HEK293T (cell line): ENCODE measurements at regions not wholly inside any gene's neighbourhood (a gene's known extent, or its start where the extent isn't known, plus 50 kb on each side); places are given as distances from the start of the nearest gene placed in this dataset.

ENCODE experiments used
- CTCF ChIA-PET: fragments of 350-600 bp; formaldehyde crosslinking; extraction: SDS; loops from one replicate; lab custom pipeline; 2021; ENCODE audit warnings: antibody characterized with exemption, inconsistent platforms; lab: Yijun Ruan, JAX
- POLR2A ChIA-PET: fragments of 350-600 bp; formaldehyde crosslinking; extraction: SDS; loops from one replicate; lab custom pipeline; 2020; ENCODE audit warnings: antibody characterized with exemption, inconsistent platforms; lab: Yijun Ruan, JAX
- DNase-seq: peaks from one replicate; pipeline ENCODE4 v3.0.0; 2012; ENCODE audit warnings: mixed read lengths; ENCODE audit errors: extremely low spot score
- ARNT ChIP-seq: fragments of 450-650 bp; IDR thresholded peaks from 2 replicates; pipeline ENCODE4 v1.6.1; 2017; ENCODE audit warnings: mild to moderate bottlenecking
- BHLHE40 ChIP-seq: fragments of 450-650 bp; IDR thresholded peaks from 2 replicates; pipeline ENCODE4 v1.6.1; 2016; ENCODE audit warnings: mild to moderate bottlenecking, moderate library complexity, borderline replicate concordance
- CTBP1 ChIP-seq: fragments of 450-650 bp; IDR thresholded peaks from 2 replicates; pipeline ENCODE4 v1.6.1; 2016; ENCODE audit warnings: borderline replicate concordance
- ELF4 ChIP-seq: fragments of 450-650 bp; IDR thresholded peaks from 2 replicates; pipeline ENCODE4 v1.6.1; 2017; ENCODE audit warnings: antibody characterized with exemption
- FOXA1 ChIP-seq: fragments of 450-650 bp; IDR thresholded peaks from 2 replicates; pipeline ENCODE4 v1.6.1; 2016; ENCODE audit warnings: mild to moderate bottlenecking
- FOXK2 ChIP-seq: fragments of 450-650 bp; IDR thresholded peaks from 2 replicates; pipeline ENCODE4 v1.6.1; 2016; ENCODE audit warnings: mild to moderate bottlenecking
- FOXM1 ChIP-seq: fragments of 450-650 bp; IDR thresholded peaks from 2 replicates; pipeline ENCODE4 v1.6.1; 2017; ENCODE audit warnings: mild to moderate bottlenecking, borderline replicate concordance
- HDGF ChIP-seq: fragments of 450-650 bp; IDR thresholded peaks from 2 replicates; pipeline ENCODE4 v1.6.1; 2017; ENCODE audit warnings: antibody characterized with exemption, borderline replicate concordance
- L3MBTL2 ChIP-seq: fragments of 450-650 bp; conservative IDR thresholded peaks from 2 replicates; pipeline ENCODE4 v1.6.1; 2016; ENCODE audit warnings: mild to moderate bottlenecking
- LEF1 ChIP-seq: fragments of 450-650 bp; IDR thresholded peaks from 2 replicates; pipeline ENCODE4 v1.6.1; 2017; ENCODE audit warnings: mild to moderate bottlenecking, borderline replicate concordance
- NFRKB ChIP-seq: fragments of 450-650 bp; IDR thresholded peaks from 2 replicates; pipeline ENCODE4 v1.6.1; 2016; ENCODE audit warnings: mild to moderate bottlenecking, moderate library complexity
- SP1 ChIP-seq: fragments of 450-650 bp; IDR thresholded peaks from 2 replicates; pipeline ENCODE4 v1.6.1; 2017
- SUZ12 ChIP-seq: fragments of 450-650 bp; IDR thresholded peaks from 2 replicates; pipeline ENCODE4 v1.6.1; 2016; ENCODE audit warnings: mild to moderate bottlenecking
- TARDBP ChIP-seq: fragments of 450-650 bp; IDR thresholded peaks from 2 replicates; pipeline ENCODE4 v1.6.1; 2016
- ZNF384 ChIP-seq: fragments of 450-650 bp; IDR thresholded peaks from 2 replicates; pipeline ENCODE4 v1.6.1; 2016
- TF ChIP-seq, protein P1 (sequence below): fragments of 450-650 bp; IDR thresholded peaks from 2 replicates; pipeline ENCODE4 v1.6.1; 2016

DNA sequence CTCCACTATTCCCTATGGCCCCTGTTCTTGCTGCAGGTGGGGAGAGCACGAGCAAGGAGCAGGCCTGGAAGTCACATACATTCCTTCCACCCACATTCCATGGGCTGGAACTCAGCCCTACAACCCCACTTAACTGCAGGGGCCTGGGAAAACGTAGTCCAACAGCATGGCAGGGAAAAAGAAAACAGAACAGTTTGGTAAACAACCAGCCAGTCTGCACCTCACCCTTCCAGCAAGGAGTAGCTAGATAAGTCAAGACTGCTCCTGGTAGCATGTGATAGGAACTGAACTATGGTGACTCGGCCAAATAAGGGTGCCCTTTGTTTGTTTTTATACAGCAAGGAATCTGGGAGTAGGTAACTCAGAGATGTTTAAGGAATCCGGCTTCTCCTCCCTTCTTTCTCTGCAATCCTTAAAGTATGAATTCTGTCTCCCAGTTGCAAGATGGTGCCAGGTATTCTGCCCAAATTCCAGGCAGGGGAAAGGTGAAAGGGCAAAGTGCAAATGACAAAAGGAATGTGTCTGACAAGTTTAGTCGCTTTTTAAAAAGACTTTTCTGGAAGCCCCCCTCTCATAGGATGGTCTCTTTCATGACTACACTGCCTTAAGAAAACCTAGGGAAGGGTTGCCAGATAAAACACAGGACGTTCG is 311.7 kb upstream of the NEBL start:
- no peak for TF ChIP-seq BHLHE40
- TF ChIP-seq FOXA1: no peak
- no peak for TF ChIP-seq ARNT
- no peak for TF ChIP-seq TARDBP
- no peak for TF ChIP-seq L3MBTL2
- TF ChIP-seq FOXK2: no peak
- DNase-seq: no peak

DNA sequence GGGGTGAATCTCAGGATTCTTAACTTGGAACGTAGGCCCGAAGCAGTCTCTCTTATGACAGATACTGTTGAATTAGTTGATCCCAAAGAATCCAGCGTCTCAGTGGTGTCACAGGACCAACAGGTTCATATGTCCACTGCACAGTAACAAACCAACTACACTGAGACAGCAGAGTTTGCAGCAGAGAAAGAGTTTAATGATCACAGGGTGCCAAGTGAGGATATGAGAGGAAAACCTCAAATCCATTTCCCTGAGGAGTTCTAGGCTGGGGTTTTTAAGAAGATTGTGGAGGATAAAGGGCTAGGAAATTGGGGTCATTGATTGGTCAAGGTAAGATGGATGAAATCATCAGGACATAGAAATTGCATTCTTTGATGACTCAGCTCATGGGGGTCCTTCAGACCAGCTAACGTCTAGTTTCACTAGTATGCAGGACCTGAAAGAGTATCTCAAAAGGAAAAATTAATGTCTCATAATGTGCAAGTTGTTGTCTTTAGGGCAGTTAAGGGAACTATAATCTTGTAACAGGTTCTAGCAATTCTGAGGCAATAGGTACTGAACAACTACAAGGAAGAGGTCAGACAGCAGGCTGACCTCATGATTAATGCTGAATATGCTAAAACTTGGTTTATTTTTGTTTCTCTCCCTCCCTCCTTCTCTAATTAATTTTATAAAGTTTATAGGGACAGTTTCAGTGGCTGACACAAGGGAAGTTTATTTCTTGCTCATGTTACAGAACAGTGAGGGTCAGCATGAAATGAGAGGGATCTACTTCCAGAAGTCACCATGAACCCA is 310.9 kb upstream of the NEBL start:
- DNase-seq: no peak
- ChIA-PET POLR2A (no interaction called here), CTCF (no interaction called here)
- TF ChIP-seq ARNT (no peak), CTBP1 (no peak), HDGF (no peak), SP1 (no peak), SUZ12 (no peak), FOXA1 (no peak), FOXK2 (no peak), NFRKB (no peak), BHLHE40 (no peak), ZNF384 (no peak), ELF4 (no peak), LEF1 (no peak), TARDBP (no peak), FOXM1 (no peak), L3MBTL2 (no peak)
- TF ChIP-seq, protein P1, sequence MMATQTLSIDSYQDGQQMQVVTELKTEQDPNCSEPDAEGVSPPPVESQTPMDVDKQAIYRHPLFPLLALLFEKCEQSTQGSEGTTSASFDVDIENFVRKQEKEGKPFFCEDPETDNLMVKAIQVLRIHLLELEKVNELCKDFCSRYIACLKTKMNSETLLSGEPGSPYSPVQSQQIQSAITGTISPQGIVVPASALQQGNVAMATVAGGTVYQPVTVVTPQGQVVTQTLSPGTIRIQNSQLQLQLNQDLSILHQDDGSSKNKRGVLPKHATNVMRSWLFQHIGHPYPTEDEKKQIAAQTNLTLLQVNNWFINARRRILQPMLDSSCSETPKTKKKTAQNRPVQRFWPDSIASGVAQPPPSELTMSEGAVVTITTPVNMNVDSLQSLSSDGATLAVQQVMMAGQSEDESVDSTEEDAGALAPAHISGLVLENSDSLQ: no peak

More for the DNA sequence above, 311.7 kb upstream of the NEBL start:
- POLR2A ChIA-PET: no interaction called here
- CTCF ChIA-PET: no interaction called here

DNA sequence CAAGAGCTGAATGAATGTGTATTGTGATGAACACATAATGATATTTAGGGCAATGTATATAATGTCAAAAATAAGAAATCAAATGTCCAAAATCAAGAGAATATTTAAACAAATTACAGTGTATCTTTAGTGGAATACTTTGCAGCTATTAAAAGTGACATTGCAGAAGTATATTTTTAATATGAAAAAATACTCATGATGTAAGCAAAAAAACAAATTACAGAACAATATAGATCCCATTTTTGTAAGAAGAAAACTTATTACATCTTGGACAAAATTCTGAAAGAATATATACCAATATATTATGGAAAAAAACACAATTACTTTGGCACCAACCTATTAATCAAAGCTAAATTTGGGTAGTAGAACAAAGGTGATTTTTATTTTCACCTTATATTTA is 308.2 kb upstream of the NEBL start:
- POLR2A ChIA-PET: no interaction called here
- CTCF ChIA-PET: no interaction called here
- no peak for DNase-seq
- no peak for TF ChIP-seq ARNT
- no peak for TF ChIP-seq CTBP1
- no peak for TF ChIP-seq FOXA1
- no peak for TF ChIP-seq BHLHE40
- no peak for TF ChIP-seq ELF4
- TF ChIP-seq LEF1: no peak
- no peak for TF ChIP-seq L3MBTL2
- TF ChIP-seq, protein P1: no peak
- TF ChIP-seq TARDBP: no peak
- no peak for TF ChIP-seq HDGF
- no peak for TF ChIP-seq SP1
- TF ChIP-seq ZNF384: no peak
- no peak for TF ChIP-seq FOXM1
- no peak for TF ChIP-seq FOXK2
- no peak for TF ChIP-seq SUZ12

DNA sequence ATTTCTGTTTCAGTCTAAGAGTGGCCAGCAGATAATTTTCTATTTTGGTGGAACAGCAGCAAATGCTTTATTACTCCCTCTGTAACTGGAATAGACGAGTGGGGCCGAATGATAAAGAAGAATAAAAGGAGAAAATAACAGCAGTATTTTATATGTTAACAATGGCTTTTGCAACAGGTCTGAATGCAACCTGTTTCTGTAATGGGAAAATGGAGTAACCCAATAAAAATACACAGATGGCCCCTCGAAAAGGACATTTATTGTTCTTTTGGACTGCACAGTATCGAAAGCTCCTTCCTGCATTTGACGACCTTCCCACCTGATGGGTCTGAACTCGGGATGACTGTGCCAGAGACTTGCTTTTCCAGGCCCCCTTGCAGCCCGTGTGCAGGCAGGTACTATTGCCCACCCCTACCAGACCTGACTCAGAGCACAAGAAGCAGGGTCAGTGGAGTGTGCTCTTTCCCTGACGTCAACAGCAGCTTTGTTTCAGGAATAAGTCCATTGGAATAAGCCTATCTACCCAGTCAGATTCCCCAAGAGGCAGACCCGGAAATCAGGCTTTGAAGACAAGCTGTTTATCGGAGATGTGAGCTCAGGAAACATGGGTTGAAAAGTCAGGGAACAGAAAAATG is 306.5 kb upstream of the NEBL start:
- POLR2A ChIA-PET: no interaction called here
- CTCF ChIA-PET: interaction anchor here (1.1 kb wide), 1 partner anchor 11 kb away, joined by 3 read pairs; no protein-coding TSS in a partner anchor
- no peak for DNase-seq
- TF ChIP-seq ELF4 (no peak), FOXK2 (no peak), NFRKB (no peak), L3MBTL2 (no peak), TARDBP (no peak), BHLHE40 (no peak), SUZ12 (no peak), HDGF (no peak), FOXM1 (no peak), ARNT (no peak), FOXA1 (no peak), CTBP1 (no peak), ZNF384 (no peak)
- TF ChIP-seq, protein P1: no peak

DNA sequence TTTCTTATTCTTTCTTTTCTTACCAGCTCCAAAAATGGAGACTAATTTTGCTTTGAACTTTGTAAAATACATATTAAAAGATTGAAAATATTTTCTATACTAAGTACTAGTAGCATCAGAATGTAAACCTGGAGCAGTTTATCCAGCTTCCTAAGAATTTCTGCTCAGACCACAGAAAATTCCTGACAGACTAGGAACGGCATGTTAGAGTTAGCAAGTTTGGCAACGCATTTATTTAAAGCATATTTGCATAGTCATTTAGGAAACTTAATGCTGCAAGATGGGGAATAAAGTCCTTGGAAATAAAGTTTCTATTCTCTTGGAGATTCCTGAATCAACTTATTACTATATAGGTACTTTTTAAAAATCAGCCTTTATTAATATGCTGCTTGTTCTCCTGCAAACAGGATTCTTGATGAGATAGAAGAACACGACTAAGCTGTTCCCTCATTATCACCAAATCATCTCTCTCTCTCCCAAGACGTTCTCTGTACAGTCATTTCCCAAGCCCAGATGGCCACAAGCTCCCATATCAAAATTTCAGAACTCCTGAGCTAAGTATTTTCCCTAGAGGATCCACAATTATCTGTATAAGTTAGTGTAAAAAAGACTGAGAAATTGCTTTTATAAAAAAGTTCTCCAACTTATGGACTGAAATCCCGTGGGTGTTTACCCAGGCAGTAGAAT is 305.8 kb upstream of the NEBL start:
- ChIA-PET CTCF (interaction anchor here (1.1 kb wide), 1 partner anchor 10 kb away, joined by 3 read pairs; no protein-coding TSS in a partner anchor), POLR2A (no interaction called here)
- DNase-seq: no peak
- TF ChIP-seq TARDBP (no peak), NFRKB (no peak), FOXM1 (no peak), L3MBTL2 (no peak), CTBP1 (no peak), FOXK2 (no peak), FOXA1 (no peak), SUZ12 (no peak), BHLHE40 (no peak), SP1 (no peak), HDGF (no peak)
- TF ChIP-seq, protein P1: no peak
